B cell (primary cell): ENCODE measurements at regions not wholly inside any gene's neighbourhood (a gene's known extent, or its start where the extent isn't known, plus 50 kb on each side); places are given as distances from the start of the nearest gene placed in this dataset.

ENCODE experiments used
- ATAC-seq: fragments of 200-7000 bp; cut with Tn5 transposase; one replicate; pipeline ENCODE4 v1.10.0; 2021; ENCODE audit warnings: low read depth, mild to moderate bottlenecking, moderate number of reproducible peaks, moderate library complexity
- CTCF ChIA-PET: fragments of 350-600 bp; sonication (Branson Sonifier 250); formaldehyde crosslinking; loops from one replicate; lab custom pipeline; 2021; ENCODE audit warnings: antibody characterized with exemption, inconsistent platforms; lab: Charles Lee
- POLR2A ChIA-PET: fragments of 350-600 bp; sonication (Branson Sonifier 250); formaldehyde crosslinking; loops from one replicate; lab custom pipeline; 2021; ENCODE audit warnings: antibody characterized with exemption; lab: Charles Lee
- DNase-seq: peaks from one replicate; pipeline ENCODE4 v3.0.0; 2013
- H2AFZ ChIP-seq: 2 replicates; pipeline ENCODE4 v1.6.1; 2012; ENCODE audit warnings: mild to moderate bottlenecking, low read depth, low read length; ENCODE audit not compliant: insufficient read depth, poor library complexity, severe bottlenecking
- H3K27ac ChIP-seq, 2 donors: 1 replicate in 1 of 2; 2 replicates in 1 of 2; pipeline ENCODE4 v1.5.1; 2012 to 2013; ENCODE audit warnings: low read length in 2 of 2, mild to moderate bottlenecking in 2 of 2, moderate library complexity in 1 of 2
- H3K27me3 ChIP-seq, 4 experiments: fragments of 200-600 bp in 1 of 4; sonication (generic) in 1 of 4; replicated peaks in 1 of 4; 1 replicate in 2 of 4; 2 replicates in 2 of 4; pipeline versions ENCODE4 v1.6.1 to v1.7.0; 2013 to 2016; ENCODE audit warnings: low read length in 3 of 4, mild to moderate bottlenecking in 2 of 4, mixed read lengths in 1 of 4, moderate library complexity in 1 of 4; ENCODE audit not compliant: insufficient read depth in 4 of 4, control insufficient read depth in 3 of 4; ENCODE audit errors: control extremely low read depth in 1 of 4
- H3K36me3 ChIP-seq, 2 experiments: replicated peaks in 1 of 2; 1 replicate in 1 of 2; 2 replicates in 1 of 2; pipeline versions ENCODE4 v1.6.1 to v1.7.1; 2013; ENCODE audit warnings: low read length in 1 of 2; ENCODE audit not compliant: insufficient read depth in 2 of 2, control insufficient read depth in 1 of 2; ENCODE audit errors: control extremely low read depth in 1 of 2, extremely low read depth in 1 of 2
- H3K4me1 ChIP-seq, 2 donors: fragments of 200-600 bp in 1 of 2; sonication (generic) in 1 of 2; 1 replicate in 1 of 2; 2 replicates in 1 of 2; pipeline versions ENCODE4 v1.5.1 to v1.6.1; 2013 to 2017; ENCODE audit warnings: low read length in 2 of 2; ENCODE audit not compliant: control insufficient read depth in 2 of 2, insufficient read depth in 2 of 2
- H3K4me2 ChIP-seq: replicated peaks from 2 replicates; pipeline ENCODE3; 2012; ENCODE audit warnings: mild to moderate bottlenecking, low read depth, low read length; ENCODE audit not compliant: poor library complexity, severe bottlenecking
- H3K4me3 ChIP-seq, 5 experiments: fragments of 200-600 bp in 1 of 5; sonication (generic) in 1 of 5; 1 replicate in 3 of 5; 2 replicates in 2 of 5; pipeline versions ENCODE4 v1.5.1 to v1.7.0; 2011 to 2016; ENCODE audit warnings: low read length in 4 of 5, mild to moderate bottlenecking in 4 of 5, low read depth in 2 of 5, control low read depth in 1 of 5, moderate library complexity in 1 of 5; ENCODE audit not compliant: insufficient read depth in 1 of 5; ENCODE audit errors: control extremely low read depth in 1 of 5, extremely low read depth in 1 of 5
- H3K79me2 ChIP-seq: fragments of 200-600 bp; sonication (generic); one replicate; pipeline ENCODE4 v1.6.0; 2016; ENCODE audit warnings: low read length; ENCODE audit not compliant: control insufficient read depth, insufficient read depth
- H3K9ac ChIP-seq: fragments of 200-600 bp; sonication (generic); 2 replicates; pipeline ENCODE4 v1.6.1; 2017; ENCODE audit warnings: mild to moderate bottlenecking, low read length, moderate library complexity
- H3K9me3 ChIP-seq, 3 donors: one replicate each; pipeline versions ENCODE4 v1.6.1 to v1.7.1; 2013; ENCODE audit warnings: low read length in 2 of 3; ENCODE audit not compliant: control insufficient read depth in 2 of 3, insufficient read depth in 1 of 3; ENCODE audit errors: control extremely low read depth in 1 of 3
- H4K20me1 ChIP-seq: 2 replicates; pipeline ENCODE4 v1.6.0; 2012; ENCODE audit warnings: mild to moderate bottlenecking, low read length; ENCODE audit not compliant: insufficient read depth, control insufficient read depth, poor library complexity, severe bottlenecking
- H3K27ac Mint-ChIP-seq: one replicate; pipeline ENCODE4 v1.8.0; 2021; ENCODE audit warnings: mixed read lengths
- H3K27me3 Mint-ChIP-seq: one replicate; pipeline ENCODE4 v1.8.0; 2021; ENCODE audit warnings: mixed read lengths
- H3K4me1 Mint-ChIP-seq: one replicate; pipeline ENCODE4 v1.8.0; 2021; ENCODE audit warnings: mixed read lengths
- H3K4me3 Mint-ChIP-seq: one replicate; pipeline ENCODE4 v1.8.0; 2021; ENCODE audit warnings: mixed read lengths
- H3K9me3 Mint-ChIP-seq: one replicate; pipeline ENCODE4 v1.8.0; 2022; ENCODE audit warnings: mixed read lengths; ENCODE audit not compliant: insufficient read depth
- EZH2 ChIP-seq: IDR thresholded peaks from 2 replicates; pipeline ENCODE4 v1.6.1; 2012; ENCODE audit warnings: borderline replicate concordance, low read depth, mild to moderate bottlenecking, moderate library complexity, low read length; ENCODE audit not compliant: insufficient read depth, poor library complexity, severe bottlenecking
- WGBS: methylation state at CpG from one replicate; pipeline ENCODE4 v1.1.5; 2013; ENCODE audit warnings: missing lambda C conversion rate; ENCODE audit not compliant: insufficient coverage; 5-methylcytosine and 5-hydroxymethylcytosine counted together
- intact Hi-C: fragments of 100-400 bp; cut with micrococcal nuclease; formaldehyde crosslinking; loops from one replicate; pipeline ENCODE4 v1.10.0; 2022
- TF ChIP-seq, protein P1 (sequence below): fragments of 200-600 bp; IDR thresholded peaks from one replicate; pipeline ENCODE4 v1.8.0; 2022; ENCODE audit warnings: antibody characterized with exemption, mild to moderate bottlenecking

DNA sequence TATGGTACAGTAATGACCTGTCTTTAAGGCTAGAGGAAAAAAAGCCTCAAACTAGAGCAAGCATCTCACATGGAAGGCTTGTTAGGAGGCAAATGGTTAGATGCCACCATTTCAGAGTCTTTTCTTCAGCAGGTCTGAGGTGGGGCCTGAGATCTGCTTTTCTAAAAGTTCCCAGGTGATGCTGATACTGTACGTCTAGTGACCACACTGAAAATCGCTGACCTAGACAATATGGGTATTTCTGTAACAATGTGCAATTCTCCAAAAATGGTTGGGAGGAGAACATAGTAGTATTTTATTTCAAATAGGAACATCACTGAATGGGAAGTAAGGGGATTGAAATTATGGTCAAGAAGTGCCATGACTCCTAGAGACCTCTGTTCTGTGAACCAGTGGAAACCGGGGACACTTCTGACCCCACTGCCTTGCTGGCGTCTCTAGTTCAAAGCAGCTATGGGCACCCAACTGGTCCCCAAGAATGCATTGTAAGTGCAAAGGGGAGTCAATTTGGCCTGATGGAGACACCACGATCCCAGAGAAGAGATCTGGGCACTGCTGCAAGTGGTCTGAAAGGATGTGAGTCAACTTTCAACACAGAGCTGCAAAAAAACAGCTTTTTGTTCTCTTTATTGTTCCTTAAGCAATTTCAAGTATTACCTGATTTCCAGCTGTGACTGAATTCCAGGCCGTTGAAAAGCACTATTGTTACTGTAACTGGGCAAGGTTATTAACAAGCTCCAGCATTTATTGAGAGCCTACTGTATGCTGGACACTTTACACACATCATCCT is 54.4 kb upstream of the PLEKHG7 start:
- H3K4me3 ChIP-seq = no peak overlapping the region
- no peaks in the 10 kb centered on the region for H3K36me3 ChIP-seq
- no peaks in the 10 kb centered on the region for H3K27me3 ChIP-seq
- H3K79me2 ChIP-seq = no peaks in the 10 kb centered on the region
- TF ChIP-seq EZH2 = no peak
- TF ChIP-seq, protein P1, sequence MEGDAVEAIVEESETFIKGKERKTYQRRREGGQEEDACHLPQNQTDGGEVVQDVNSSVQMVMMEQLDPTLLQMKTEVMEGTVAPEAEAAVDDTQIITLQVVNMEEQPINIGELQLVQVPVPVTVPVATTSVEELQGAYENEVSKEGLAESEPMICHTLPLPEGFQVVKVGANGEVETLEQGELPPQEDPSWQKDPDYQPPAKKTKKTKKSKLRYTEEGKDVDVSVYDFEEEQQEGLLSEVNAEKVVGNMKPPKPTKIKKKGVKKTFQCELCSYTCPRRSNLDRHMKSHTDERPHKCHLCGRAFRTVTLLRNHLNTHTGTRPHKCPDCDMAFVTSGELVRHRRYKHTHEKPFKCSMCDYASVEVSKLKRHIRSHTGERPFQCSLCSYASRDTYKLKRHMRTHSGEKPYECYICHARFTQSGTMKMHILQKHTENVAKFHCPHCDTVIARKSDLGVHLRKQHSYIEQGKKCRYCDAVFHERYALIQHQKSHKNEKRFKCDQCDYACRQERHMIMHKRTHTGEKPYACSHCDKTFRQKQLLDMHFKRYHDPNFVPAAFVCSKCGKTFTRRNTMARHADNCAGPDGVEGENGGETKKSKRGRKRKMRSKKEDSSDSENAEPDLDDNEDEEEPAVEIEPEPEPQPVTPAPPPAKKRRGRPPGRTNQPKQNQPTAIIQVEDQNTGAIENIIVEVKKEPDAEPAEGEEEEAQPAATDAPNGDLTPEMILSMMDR = no peak
- no peaks in the 10 kb centered on the region for H4K20me1 ChIP-seq
- no peak overlapping the region for H3K9ac ChIP-seq
- WGBS = 89% methylated on average over 3 of the region's 6 CpGs
- no peak overlapping the region for H3K4me2 ChIP-seq
- H3K9me3 ChIP-seq = no peaks in the 10 kb centered on the region
- Mint-ChIP-seq H3K27me3 (peaks cover 9% of the 10 kb centered on the region), H3K9me3 (no peaks in the 10 kb centered on the region), H3K4me1 (peaks cover 3% of the 10 kb centered on the region), H3K27ac (no peak overlapping the region), H3K4me3 (no peak overlapping the region)
- ChIA-PET POLR2A (no interaction called here), CTCF (interaction anchor here (0.6 to 6.9 kb wide), 23 partner anchors 9 to 1704 kb away, joined by 3 to 127 read pairs (median 4); no protein-coding TSS in a partner anchor)
- no peaks in the 10 kb centered on the region for H3K4me1 ChIP-seq
- no peak overlapping the region for H2AFZ ChIP-seq
- no peak overlapping the region for H3K27ac ChIP-seq
- DNase-seq = no peak
- no peak for ATAC-seq
- intact Hi-C loops = no loop called here

DNA sequence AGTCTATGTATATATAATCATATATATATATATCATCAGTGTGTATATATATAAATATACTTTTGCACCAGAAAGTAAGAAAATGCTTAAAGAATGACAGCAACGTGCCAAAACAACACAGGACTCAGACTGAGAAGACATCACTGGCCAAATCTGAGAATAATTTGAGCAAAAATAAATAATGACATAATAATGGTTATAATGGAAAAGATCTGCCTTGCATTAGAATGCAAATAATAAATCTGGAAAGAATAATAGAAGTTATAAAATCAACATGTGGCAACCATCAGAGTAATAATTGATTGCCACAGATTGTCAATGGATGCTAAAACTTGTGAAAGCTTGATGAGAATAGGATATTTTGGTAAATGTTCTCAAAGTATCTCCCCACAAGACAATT is 61.5 kb upstream of the PLEKHG7 start:
- no peak for ATAC-seq

More for the DNA sequence above, 61.5 kb upstream of the PLEKHG7 start:
- Mint-ChIP-seq H3K27me3 (no peaks in the 10 kb centered on the region), H3K4me3 (no peak overlapping the region), H3K4me1 (no peaks in the 10 kb centered on the region), H3K27ac (no peak overlapping the region), H3K9me3 (no peaks in the 10 kb centered on the region)
- no CpG with 5 or more reads among the region's 1 CpG for WGBS
- TF ChIP-seq, protein P1 = no peak
- no peak for TF ChIP-seq EZH2
- no peak for DNase-seq
- Histone ChIP-seq H4K20me1 (no peaks in the 10 kb centered on the region), H3K27ac (no peak overlapping the region), H3K27me3 (no peaks in the 10 kb centered on the region), H3K4me2 (no peak overlapping the region), H3K36me3 (no peaks in the 10 kb centered on the region), H3K4me1 (no peaks in the 10 kb centered on the region), H3K79me2 (no peaks in the 10 kb centered on the region), H3K9me3 (peaks cover 0 to 3% (median 0%) of the 10 kb centered on the region in 3 donors), H2AFZ (no peak overlapping the region), H3K4me3 (no peak overlapping the region), H3K9ac (no peak overlapping the region)
- intact Hi-C loops = no loop called here
- ChIA-PET POLR2A (no interaction called here), CTCF (interaction anchor here (1.2 to 2.0 kb wide), 2 partner anchors 10 to 1259 kb away, joined by 4 to 5 read pairs; no protein-coding TSS in a partner anchor)
